ENCODE measurements at regions not wholly inside any gene's neighbourhood (a gene's known extent, or its start where the extent isn't known, plus 50 kb on each side); places are given as distances from the start of the nearest gene placed in this dataset.

GRCh38 chrX:784829-785228 lies 154.2 kb downstream of the SHOX start:
- no peak for TF ChIP-seq POLR2A (IDR thresholded peaks at IDR 0.05)
- TF ChIP-seq, protein P1, sequence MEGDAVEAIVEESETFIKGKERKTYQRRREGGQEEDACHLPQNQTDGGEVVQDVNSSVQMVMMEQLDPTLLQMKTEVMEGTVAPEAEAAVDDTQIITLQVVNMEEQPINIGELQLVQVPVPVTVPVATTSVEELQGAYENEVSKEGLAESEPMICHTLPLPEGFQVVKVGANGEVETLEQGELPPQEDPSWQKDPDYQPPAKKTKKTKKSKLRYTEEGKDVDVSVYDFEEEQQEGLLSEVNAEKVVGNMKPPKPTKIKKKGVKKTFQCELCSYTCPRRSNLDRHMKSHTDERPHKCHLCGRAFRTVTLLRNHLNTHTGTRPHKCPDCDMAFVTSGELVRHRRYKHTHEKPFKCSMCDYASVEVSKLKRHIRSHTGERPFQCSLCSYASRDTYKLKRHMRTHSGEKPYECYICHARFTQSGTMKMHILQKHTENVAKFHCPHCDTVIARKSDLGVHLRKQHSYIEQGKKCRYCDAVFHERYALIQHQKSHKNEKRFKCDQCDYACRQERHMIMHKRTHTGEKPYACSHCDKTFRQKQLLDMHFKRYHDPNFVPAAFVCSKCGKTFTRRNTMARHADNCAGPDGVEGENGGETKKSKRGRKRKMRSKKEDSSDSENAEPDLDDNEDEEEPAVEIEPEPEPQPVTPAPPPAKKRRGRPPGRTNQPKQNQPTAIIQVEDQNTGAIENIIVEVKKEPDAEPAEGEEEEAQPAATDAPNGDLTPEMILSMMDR (IDR thresholded peaks at IDR 0.05) = no peak
- TF ChIP-seq EP300 (IDR thresholded peaks at IDR 0.05) = no peak
